ENCODE measurements at regions not wholly inside any gene's neighbourhood (a gene's known extent, or its start where the extent isn't known, plus 50 kb on each side); places are given as distances from the start of the nearest gene placed in this dataset.

DNA sequence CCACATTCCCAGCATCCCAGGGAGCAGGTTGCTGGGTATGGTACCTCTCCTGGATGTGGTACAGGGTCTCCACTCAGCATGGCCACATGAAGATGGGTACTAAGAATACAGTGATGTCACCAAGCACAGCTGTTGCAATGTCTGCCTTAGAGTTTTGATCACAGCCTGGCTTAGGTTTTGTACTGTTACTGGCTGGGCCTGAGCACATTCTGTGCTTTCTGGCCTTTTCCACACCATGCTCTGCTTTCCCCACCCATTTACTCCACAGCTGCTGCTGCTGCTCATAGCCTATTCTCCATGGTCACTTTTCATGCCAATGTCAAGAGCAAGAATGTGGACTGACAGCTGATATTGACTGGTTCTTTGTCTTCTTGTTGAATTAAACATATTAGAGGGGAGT is 481.9 kb downstream of the ARHGEF28 start:
- Histone ChIP-seq H3K27ac (ENCODE audit: low read depth, low read length) (no peak overlapping the region), H3K9me3 (ENCODE audit: control insufficient read depth, insufficient read depth, low read length) (no peaks in the 10 kb centered on the region), H3K4me3 (ENCODE audit: low read depth, low read length) (no peak overlapping the region), H3K27me3 (ENCODE audit: control insufficient read depth, insufficient read depth, low read length) (no peaks in the 10 kb centered on the region)
- CTCF ChIA-PET = interaction anchor here (1.4 kb wide), 1 partner anchor 9 kb away, joined by 3 read pairs; no protein-coding TSS in a partner anchor
- POLR2A ChIA-PET = no interaction called here
- no peak for DNase-seq (ENCODE audit: low read depth, low spot score)
- TF ChIP-seq, protein P1, sequence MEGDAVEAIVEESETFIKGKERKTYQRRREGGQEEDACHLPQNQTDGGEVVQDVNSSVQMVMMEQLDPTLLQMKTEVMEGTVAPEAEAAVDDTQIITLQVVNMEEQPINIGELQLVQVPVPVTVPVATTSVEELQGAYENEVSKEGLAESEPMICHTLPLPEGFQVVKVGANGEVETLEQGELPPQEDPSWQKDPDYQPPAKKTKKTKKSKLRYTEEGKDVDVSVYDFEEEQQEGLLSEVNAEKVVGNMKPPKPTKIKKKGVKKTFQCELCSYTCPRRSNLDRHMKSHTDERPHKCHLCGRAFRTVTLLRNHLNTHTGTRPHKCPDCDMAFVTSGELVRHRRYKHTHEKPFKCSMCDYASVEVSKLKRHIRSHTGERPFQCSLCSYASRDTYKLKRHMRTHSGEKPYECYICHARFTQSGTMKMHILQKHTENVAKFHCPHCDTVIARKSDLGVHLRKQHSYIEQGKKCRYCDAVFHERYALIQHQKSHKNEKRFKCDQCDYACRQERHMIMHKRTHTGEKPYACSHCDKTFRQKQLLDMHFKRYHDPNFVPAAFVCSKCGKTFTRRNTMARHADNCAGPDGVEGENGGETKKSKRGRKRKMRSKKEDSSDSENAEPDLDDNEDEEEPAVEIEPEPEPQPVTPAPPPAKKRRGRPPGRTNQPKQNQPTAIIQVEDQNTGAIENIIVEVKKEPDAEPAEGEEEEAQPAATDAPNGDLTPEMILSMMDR (IDR thresholded peaks at IDR 0.05; ENCODE audit: low read depth, low read length) = no peak

DNA sequence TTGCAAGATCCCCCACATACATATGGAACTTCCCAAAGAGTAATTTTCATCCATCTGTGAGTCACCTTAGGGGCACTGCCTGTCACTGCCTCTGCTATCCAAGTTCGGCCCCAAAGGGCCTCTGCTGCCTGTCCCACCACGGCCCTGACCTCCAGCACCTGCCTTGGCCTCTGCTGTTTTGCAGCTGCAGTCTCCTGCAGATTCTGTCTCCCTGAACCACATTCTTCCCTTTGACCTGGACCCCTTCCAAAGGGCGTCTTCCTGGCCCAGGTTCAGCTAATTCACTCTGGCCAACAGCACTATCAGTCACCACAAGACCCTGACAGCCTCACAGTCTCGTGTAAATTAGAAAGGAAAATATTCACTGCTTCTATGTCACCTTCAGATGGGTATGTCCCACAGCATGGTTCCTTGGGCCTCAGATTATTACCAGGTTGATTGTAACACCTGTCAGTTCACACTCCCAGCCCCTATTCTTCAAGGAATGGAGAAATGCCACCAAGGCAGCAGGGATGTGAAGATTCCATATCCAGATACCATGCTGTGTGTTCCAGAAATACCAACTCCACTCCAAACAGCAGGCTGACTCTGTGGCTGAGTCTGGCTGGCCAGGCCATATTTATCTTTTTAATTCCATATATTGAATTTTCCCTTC is 479.3 kb downstream of the ARHGEF28 start:
- no peaks in the 10 kb centered on the region for H3K9me3 ChIP-seq (ENCODE audit: control insufficient read depth, insufficient read depth, low read length)
- DNase-seq (ENCODE audit: low read depth, low spot score) = no peak
- TF ChIP-seq, protein P1 (IDR thresholded peaks at IDR 0.05; ENCODE audit: low read depth, low read length) = no peak
- H3K27ac ChIP-seq (ENCODE audit: low read depth, low read length) = no peak overlapping the region
- no peaks in the 10 kb centered on the region for H3K27me3 ChIP-seq (ENCODE audit: control insufficient read depth, insufficient read depth, low read length)
- ChIA-PET POLR2A (no interaction called here), CTCF (no interaction called here)
- H3K4me3 ChIP-seq (ENCODE audit: low read depth, low read length) = no peak overlapping the region

DNA sequence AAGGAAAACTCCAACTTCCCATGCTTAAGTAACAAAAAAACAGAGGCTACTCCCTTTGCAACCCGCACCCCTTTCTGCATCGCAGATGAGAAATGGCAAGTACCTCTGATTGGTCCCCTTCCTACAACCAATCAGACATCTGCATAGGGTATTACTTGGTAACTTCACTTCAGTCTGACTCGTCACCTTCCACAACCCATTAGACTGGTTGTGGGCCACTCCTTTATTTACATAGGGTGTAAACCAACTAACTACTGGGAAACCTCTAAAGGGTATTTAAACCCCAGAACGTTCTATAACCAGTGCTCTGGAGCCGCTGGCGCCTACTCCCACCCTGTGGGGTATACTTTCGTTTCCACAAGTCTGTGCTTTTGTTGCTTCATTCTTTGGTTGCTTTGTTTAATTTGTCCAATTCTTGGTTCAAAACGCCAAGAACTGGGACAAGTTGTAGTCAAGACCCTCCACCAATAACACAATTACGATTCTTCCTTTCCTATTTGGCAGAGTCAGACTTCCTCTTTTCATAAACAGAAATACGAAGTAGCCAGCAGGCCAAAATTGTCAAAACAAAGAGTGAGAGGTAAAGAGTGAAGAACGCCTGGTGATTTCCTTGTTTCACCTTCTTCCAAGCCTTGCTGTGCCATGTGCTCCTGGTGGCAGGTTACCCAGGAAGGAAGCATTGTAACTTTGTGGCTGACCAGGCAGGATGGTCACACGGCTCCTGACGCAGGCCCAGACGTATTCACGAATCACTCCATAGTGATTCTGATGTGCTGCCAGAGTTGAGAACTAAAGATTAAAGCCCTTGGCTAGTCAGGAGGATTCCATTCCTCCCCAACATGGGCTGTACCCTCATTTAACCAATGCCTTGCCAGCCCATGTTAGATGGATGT is 477.4 kb downstream of the ARHGEF28 start:
- Histone ChIP-seq H3K27me3 (ENCODE audit: control insufficient read depth, insufficient read depth, low read length) (no peaks in the 10 kb centered on the region), H3K27ac (ENCODE audit: low read depth, low read length) (no peak overlapping the region), H3K9me3 (ENCODE audit: control insufficient read depth, insufficient read depth, low read length) (no peaks in the 10 kb centered on the region; the same call in 1 of the 2 replicates), H3K4me3 (ENCODE audit: low read depth, low read length) (no peak overlapping the region)
- CTCF ChIA-PET = no interaction called here
- POLR2A ChIA-PET = no interaction called here
- no peak for DNase-seq (ENCODE audit: low read depth, low spot score)
- TF ChIP-seq, protein P1 (IDR thresholded peaks at IDR 0.05; ENCODE audit: low read depth, low read length) = no peak

DNA sequence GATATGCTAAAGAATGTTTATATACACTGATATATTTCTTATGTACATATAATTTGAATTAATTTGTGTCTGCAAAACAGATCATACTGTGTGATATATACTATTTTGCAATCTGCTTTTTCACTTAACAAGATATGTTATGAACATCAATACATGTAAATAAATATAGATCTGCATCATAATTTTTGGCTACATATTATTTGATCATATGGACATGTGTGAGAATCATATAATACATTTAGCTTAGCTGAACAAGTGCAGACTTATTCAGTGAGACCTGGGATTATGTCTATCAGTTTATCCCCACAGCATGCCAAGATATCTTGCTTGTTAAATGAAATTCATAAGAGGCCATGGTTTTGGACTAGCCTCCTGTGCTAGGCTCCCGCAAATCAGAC is 474.3 kb downstream of the ARHGEF28 start:
- ChIA-PET POLR2A (no interaction called here), CTCF (interaction anchor here (0.6 to 0.9 kb wide), 2 partner anchors 12 to 198 kb away, joined by 3 read pairs; no protein-coding TSS in a partner anchor)
- Histone ChIP-seq H3K27me3 (ENCODE audit: control insufficient read depth, insufficient read depth, low read length) (no peaks in the 10 kb centered on the region), H3K9me3 (ENCODE audit: control insufficient read depth, insufficient read depth, low read length) (no peaks in the 10 kb centered on the region; the same call in 1 of the 2 replicates), H3K4me3 (ENCODE audit: low read depth, low read length) (no peak overlapping the region), H3K27ac (ENCODE audit: low read depth, low read length) (no peak overlapping the region)
- no peak for DNase-seq (ENCODE audit: low read depth, low spot score)
- TF ChIP-seq, protein P1 (IDR thresholded peaks at IDR 0.05; ENCODE audit: low read depth, low read length) = no peak
